Adipocyte (in vitro differentiated cells): ENCODE measurements at regions not wholly inside any gene's neighbourhood (a gene's known extent, or its start where the extent isn't known, plus 50 kb on each side); places are given as distances from the start of the nearest gene placed in this dataset.
"Not testable (repeated sequence)": the region's sequence is repeated elsewhere in the genome, so short reads cannot be mapped to it uniquely, and the experiment has no call there.

Experiments
- DNase-seq: peaks from one replicate; pipeline ENCODE4 v3.0.0-alpha.2; 2015; ENCODE audit warnings: low read depth
- H3K27me3 ChIP-seq: replicated peaks from 2 replicates; pipeline ENCODE4 v1.7.0; 2013; ENCODE audit warnings: mild to moderate bottlenecking, low read length, moderate library complexity; ENCODE audit not compliant: control insufficient read depth, insufficient read depth
- H3K36me3 ChIP-seq: 2 replicates; pipeline ENCODE4 v1.7.0; 2013; ENCODE audit warnings: low read length, mild to moderate bottlenecking, moderate library complexity; ENCODE audit not compliant: control insufficient read depth, insufficient read depth, severe bottlenecking
- H3K4me1 ChIP-seq: 2 replicates; pipeline ENCODE4 v1.7.0; 2013; ENCODE audit warnings: mild to moderate bottlenecking, low read length, moderate library complexity; ENCODE audit not compliant: control insufficient read depth, insufficient read depth
- H3K4me3 ChIP-seq: 2 replicates; pipeline ENCODE4 v1.7.0; 2013; ENCODE audit warnings: mild to moderate bottlenecking, low read length, moderate library complexity
- H3K9ac ChIP-seq: 2 replicates; pipeline ENCODE4 v1.7.0; 2013; ENCODE audit warnings: mild to moderate bottlenecking, low read length, moderate library complexity
- H3K9me3 ChIP-seq: 2 replicates; pipeline ENCODE4 v1.7.0; 2013; ENCODE audit warnings: mild to moderate bottlenecking, low read length, moderate library complexity; ENCODE audit not compliant: control insufficient read depth

- H3K9me3 ChIP-seq: peaks cover 17% of the 10 kb centered on the region
- H3K27me3 ChIP-seq, H3K9ac ChIP-seq, DNase-seq, H3K4me3 ChIP-seq, H3K36me3 ChIP-seq, H3K4me1 ChIP-seq: not testable (repeated sequence)
These were observed 568.6 kb downstream of the SMARCA1 start for GRCh38 chrX:128954697-128955096.

- Histone ChIP-seq H3K9ac (no peak overlapping the region), H3K27me3 (no peaks in the 10 kb centered on the region), H3K4me3 (no peak overlapping the region), H3K9me3 (peaks cover 14% of the 10 kb centered on the region), H3K4me1 (no peaks in the 10 kb centered on the region), H3K36me3 (no peaks in the 10 kb centered on the region)
- no peak for DNase-seq
These were observed 592.2 kb downstream of the SMARCA1 start for GRCh38 chrX:128931071-128931470.

GRCh38 chrX:128929271-128930057, 593.8 kb downstream of the SMARCA1 start:
- no peak overlapping the region for H3K4me3 ChIP-seq
- H3K36me3 ChIP-seq: no peaks in the 10 kb centered on the region
- no peaks in the 10 kb centered on the region for H3K27me3 ChIP-seq
- peaks cover 9% of the 10 kb centered on the region for H3K9me3 ChIP-seq
- H3K4me1 ChIP-seq: no peaks in the 10 kb centered on the region
- no peak overlapping the region for H3K9ac ChIP-seq
- no peak for DNase-seq

GRCh38 chrX:128928636-128929035, 594.7 kb downstream of the SMARCA1 start:
- H3K27me3 ChIP-seq: no peaks in the 10 kb centered on the region
- DNase-seq: no peak
- no peaks in the 10 kb centered on the region for H3K4me1 ChIP-seq
- H3K9me3 ChIP-seq: peaks cover 9% of the 10 kb centered on the region
- H3K4me3 ChIP-seq: no peak overlapping the region
- H3K36me3 ChIP-seq: no peaks in the 10 kb centered on the region
- no peak overlapping the region for H3K9ac ChIP-seq

GRCh38 chrX:128927363-128927762, 595.9 kb downstream of the SMARCA1 start:
- DNase-seq: no peak

GRCh38 chrX:128906753-128907152, 616.5 kb downstream of the SMARCA1 start:
- DNase-seq: no peak

More at GRCh38 chrX:128927363-128927762, 595.9 kb downstream of the SMARCA1 start:
- H3K9me3 ChIP-seq: peaks cover 9% of the 10 kb centered on the region
- no peak overlapping the region for H3K9ac ChIP-seq
- H3K4me1 ChIP-seq: no peaks in the 10 kb centered on the region
- no peaks in the 10 kb centered on the region for H3K36me3 ChIP-seq
- H3K4me3 ChIP-seq: no peak overlapping the region
- peaks cover 4% of the 10 kb centered on the region for H3K27me3 ChIP-seq

GRCh38 chrX:128901018-128901417, 622.3 kb downstream of the SMARCA1 start:
- Histone ChIP-seq H3K4me3 (no peak overlapping the region), H3K9ac (no peak overlapping the region), H3K36me3 (no peaks in the 10 kb centered on the region), H3K9me3 (no peaks in the 10 kb centered on the region), H3K27me3 (no peaks in the 10 kb centered on the region), H3K4me1 (no peaks in the 10 kb centered on the region)
- DNase-seq: no peak

More at GRCh38 chrX:128906753-128907152, 616.5 kb downstream of the SMARCA1 start:
- Histone ChIP-seq H3K36me3 (no peaks in the 10 kb centered on the region), H3K9ac (no peak overlapping the region), H3K4me1 (no peaks in the 10 kb centered on the region), H3K27me3 (no peaks in the 10 kb centered on the region), H3K4me3 (no peak overlapping the region), H3K9me3 (no peaks in the 10 kb centered on the region)

GRCh38 chrX:128897621-128898020, 625.7 kb downstream of the SMARCA1 start:
- Histone ChIP-seq H3K9me3 (no peaks in the 10 kb centered on the region), H3K4me3 (no peak overlapping the region), H3K9ac (no peak overlapping the region), H3K27me3 (no peaks in the 10 kb centered on the region), H3K4me1 (no peaks in the 10 kb centered on the region), H3K36me3 (no peaks in the 10 kb centered on the region)
- no peak for DNase-seq

GRCh38 chrX:128891554-128891953, 631.7 kb downstream of the SMARCA1 start:
- Histone ChIP-seq H3K36me3 (no peaks in the 10 kb centered on the region), H3K9ac (no peak overlapping the region), H3K4me1 (no peaks in the 10 kb centered on the region), H3K9me3 (peaks cover 9% of the 10 kb centered on the region), H3K4me3 (no peak overlapping the region), H3K27me3 (no peaks in the 10 kb centered on the region)
- no peak for DNase-seq

- Histone ChIP-seq H3K9ac (no peak overlapping the region), H3K27me3 (no peaks in the 10 kb centered on the region), H3K36me3 (no peaks in the 10 kb centered on the region), H3K4me3 (no peak overlapping the region), H3K4me1 (no peaks in the 10 kb centered on the region), H3K9me3 (peaks cover 9% of the 10 kb centered on the region)
- no peak for DNase-seq
These were observed 638.9 kb downstream of the SMARCA1 start for GRCh38 chrX:128884430-128884829.

- H3K36me3 ChIP-seq: no peaks in the 10 kb centered on the region
- no peak overlapping the region for H3K9ac ChIP-seq
- H3K27me3 ChIP-seq: no peaks in the 10 kb centered on the region
- no peak for DNase-seq
- H3K4me1 ChIP-seq: no peaks in the 10 kb centered on the region
- peaks cover 9% of the 10 kb centered on the region for H3K9me3 ChIP-seq
- H3K4me3 ChIP-seq: no peak overlapping the region
These were observed 639.6 kb downstream of the SMARCA1 start for GRCh38 chrX:128883650-128884049.

GRCh38 chrX:128870361-128870760, 652.9 kb downstream of the SMARCA1 start:
- Histone ChIP-seq H3K27me3 (peaks cover 5% of the 10 kb centered on the region), H3K9me3 (no peaks in the 10 kb centered on the region), H3K9ac (no peak overlapping the region), H3K4me3 (no peak overlapping the region), H3K36me3 (no peaks in the 10 kb centered on the region), H3K4me1 (no peaks in the 10 kb centered on the region)
- DNase-seq: no peak
